HEK293 (cell line): ENCODE measurements at regions not wholly inside any gene's neighbourhood (a gene's known extent, or its start where the extent isn't known, plus 50 kb on each side); places are given as distances from the start of the nearest gene placed in this dataset.

Experiments used
- CTCF ChIA-PET: fragments of 350-600 bp; formaldehyde crosslinking; extraction: SDS; loops from one replicate; lab custom pipeline; 2021; ENCODE audit warnings: antibody characterized with exemption; lab: Yijun Ruan, JAX
- POLR2A ChIA-PET: fragments of 300-600 bp; formaldehyde crosslinking; extraction: SDS; loops from one replicate; lab custom pipeline; 2020; ENCODE audit warnings: antibody characterized with exemption, inconsistent platforms; lab: Yijun Ruan, JAX
- H3K27ac ChIP-seq: fragments of 200-500 bp; sonication (Bioruptor generic); 2 replicates; pipeline ENCODE4 v1.5.1; 2014; ENCODE audit warnings: low read depth, low read length, control low read depth, inconsistent platforms; ENCODE audit errors: extremely low read depth
- H3K36me3 ChIP-seq, 2 experiments: fragments of 200-500 bp in 1 of 2; sonication (Bioruptor generic) in 1 of 2; 1 replicate in 1 of 2; 2 replicates in 1 of 2; pipeline ENCODE4 v1.5.1; 2014 to 2017; ENCODE audit warnings: inconsistent platforms in 2 of 2, low read length in 2 of 2; ENCODE audit not compliant: control insufficient read depth in 2 of 2, insufficient read depth in 1 of 2
- H3K4me1 ChIP-seq: fragments of 200-500 bp; sonication (Bioruptor generic); 2 replicates; pipeline ENCODE4 v1.5.1; 2014; ENCODE audit warnings: mild to moderate bottlenecking, low read length, inconsistent platforms; ENCODE audit not compliant: control insufficient read depth, insufficient read depth
- H3K4me3 ChIP-seq: 2 replicates; pipeline ENCODE4 v1.5.1; 2011; ENCODE audit warnings: low read depth, mild to moderate bottlenecking, control low read depth, low read length, moderate library complexity
- H3K9me3 ChIP-seq: fragments of 200-500 bp; sonication (Bioruptor generic); 2 replicates; pipeline ENCODE4 v1.5.1; 2014; ENCODE audit warnings: low read depth, low read length, inconsistent platforms; ENCODE audit not compliant: control insufficient read depth, insufficient read depth
- ATF2 ChIP-seq: fragments of 450-650 bp; formaldehyde crosslinking; IDR thresholded peaks from 2 replicates; pipeline ENCODE4 v1.5.1; 2016; ENCODE audit warnings: missing biosample characterization, missing genetic modification characterization, low read depth
- HOXC10 ChIP-seq: sonication (generic); formaldehyde crosslinking; IDR thresholded peaks from 2 replicates; pipeline ENCODE4 v1.8.1; 2023; ENCODE audit warnings: mild to moderate bottlenecking, missing genetic modification reagents
- PRDM10 ChIP-seq: fragments of 450-650 bp; formaldehyde crosslinking; IDR thresholded peaks from 2 replicates; pipeline ENCODE4 v1.5.1; 2016; ENCODE audit warnings: missing biosample characterization, missing genetic modification characterization
- ZBTB49 ChIP-seq: fragments of 450-650 bp; formaldehyde crosslinking; IDR thresholded peaks from 2 replicates; pipeline ENCODE4 v1.5.1; 2016; ENCODE audit warnings: missing biosample characterization, missing genetic modification characterization, low read depth
- ZBTB8A ChIP-seq: fragments of 450-650 bp; formaldehyde crosslinking; IDR thresholded peaks from 2 replicates; pipeline ENCODE4 v1.5.1; 2016; ENCODE audit warnings: missing biosample characterization, missing genetic modification characterization
- ZNF280C ChIP-seq: fragments of 450-650 bp; formaldehyde crosslinking; IDR thresholded peaks from 2 replicates; pipeline ENCODE4 v1.5.1; 2016; ENCODE audit warnings: missing biosample characterization, missing genetic modification characterization
- ZNF501 ChIP-seq: fragments of 450-650 bp; formaldehyde crosslinking; IDR thresholded peaks from 2 replicates; pipeline ENCODE4 v1.5.1; 2016; ENCODE audit warnings: missing biosample characterization, missing genetic modification characterization
- ZNF513 ChIP-seq: fragments of 450-650 bp; IDR thresholded peaks from 2 replicates; pipeline ENCODE4 v1.5.1; 2018; ENCODE audit warnings: missing biosample characterization, missing genetic modification characterization
- ZNF514 ChIP-seq: fragments of 450-650 bp; formaldehyde crosslinking; IDR thresholded peaks from 2 replicates; pipeline ENCODE4 v1.5.1; 2016; ENCODE audit warnings: missing biosample characterization, missing genetic modification characterization
- ZNF518A ChIP-seq: fragments of 450-650 bp; formaldehyde crosslinking; conservative IDR thresholded peaks from 2 replicates; pipeline ENCODE4 v1.5.1; 2016; ENCODE audit warnings: low read depth, missing biosample characterization, missing genetic modification characterization
- ZNF549 ChIP-seq: fragments of 450-650 bp; IDR thresholded peaks from 2 replicates; pipeline ENCODE4 v1.5.1; 2018; ENCODE audit warnings: missing biosample characterization, missing genetic modification characterization, mild to moderate bottlenecking, inconsistent platforms, moderate library complexity
- ZNF585B ChIP-seq: fragments of 450-650 bp; formaldehyde crosslinking; IDR thresholded peaks from 2 replicates; pipeline ENCODE4 v1.5.1; 2016; ENCODE audit warnings: missing biosample characterization, missing genetic modification characterization
- ZNF610 ChIP-seq: fragments of 450-650 bp; formaldehyde crosslinking; IDR thresholded peaks from 2 replicates; pipeline ENCODE4 v1.5.1; 2016; ENCODE audit warnings: missing biosample characterization, missing genetic modification characterization, borderline replicate concordance
- ZNF623 ChIP-seq: fragments of 450-650 bp; formaldehyde crosslinking; IDR thresholded peaks from 2 replicates; pipeline ENCODE4 v1.5.1; 2016; ENCODE audit warnings: missing biosample characterization, missing genetic modification characterization

- TF ChIP-seq PRDM10 (tag by site-specific recombination) = no peak
- no peak for TF ChIP-seq ZNF501
- no peak for TF ChIP-seq HOXC10 (CRISPR knock-in tag)
These were observed 79.5 kb upstream of the FAM20C start (continued) for GRCh38 chr7:112881-113280.

- Histone ChIP-seq H3K9me3 (no peaks in the 10 kb centered on the region), H3K4me1 (no peaks in the 10 kb centered on the region), H3K4me3 (no peak overlapping the region), H3K36me3 (no peaks in the 10 kb centered on the region), H3K27ac (no peak overlapping the region)
- POLR2A ChIA-PET = no interaction called here
- CTCF ChIA-PET = no interaction called here
- no peak for TF ChIP-seq ZNF610 (tag by site-specific recombination)
- no peak for TF ChIP-seq ZNF623 (tag by site-specific recombination)
- no peak for TF ChIP-seq ZNF585B (tag by site-specific recombination)
- TF ChIP-seq ZBTB49 (tag by site-specific recombination) = no peak
- no peak for TF ChIP-seq ZNF549 (tag by site-specific recombination)
- no peak for TF ChIP-seq HOXC10 (CRISPR knock-in tag)
These were observed 77.0 kb upstream of the FAM20C start for GRCh38 chr7:115274-115911.

GRCh38 chr7:116188-116981 lies 76.0 kb upstream of the FAM20C start:
- H3K36me3 ChIP-seq = no peaks in the 10 kb centered on the region
- H3K4me3 ChIP-seq = no peak overlapping the region
- ChIA-PET CTCF (no interaction called here), POLR2A (no interaction called here)
- no peak overlapping the region for H3K27ac ChIP-seq
- no peaks in the 10 kb centered on the region for H3K4me1 ChIP-seq
- no peaks in the 10 kb centered on the region for H3K9me3 ChIP-seq
- no peak for TF ChIP-seq ZNF280C (tag by site-specific recombination)
- TF ChIP-seq ZNF518A (tag by site-specific recombination) = no peak
- TF ChIP-seq ZBTB8A (tag by site-specific recombination) = no peak
- no peak for TF ChIP-seq ATF2 (tag by site-specific recombination)
- TF ChIP-seq ZNF513 (tag by site-specific recombination) = no peak
- no peak for TF ChIP-seq ZNF514 (tag by site-specific recombination)
